ENCODE measurements at regions not wholly inside any gene's neighbourhood (a gene's known extent, or its start where the extent isn't known, plus 50 kb on each side); places are given as distances from the start of the nearest gene placed in this dataset.
A peak's percentile ranks its signal among the peaks of the same experiment; 100 is the strongest.

DNA sequence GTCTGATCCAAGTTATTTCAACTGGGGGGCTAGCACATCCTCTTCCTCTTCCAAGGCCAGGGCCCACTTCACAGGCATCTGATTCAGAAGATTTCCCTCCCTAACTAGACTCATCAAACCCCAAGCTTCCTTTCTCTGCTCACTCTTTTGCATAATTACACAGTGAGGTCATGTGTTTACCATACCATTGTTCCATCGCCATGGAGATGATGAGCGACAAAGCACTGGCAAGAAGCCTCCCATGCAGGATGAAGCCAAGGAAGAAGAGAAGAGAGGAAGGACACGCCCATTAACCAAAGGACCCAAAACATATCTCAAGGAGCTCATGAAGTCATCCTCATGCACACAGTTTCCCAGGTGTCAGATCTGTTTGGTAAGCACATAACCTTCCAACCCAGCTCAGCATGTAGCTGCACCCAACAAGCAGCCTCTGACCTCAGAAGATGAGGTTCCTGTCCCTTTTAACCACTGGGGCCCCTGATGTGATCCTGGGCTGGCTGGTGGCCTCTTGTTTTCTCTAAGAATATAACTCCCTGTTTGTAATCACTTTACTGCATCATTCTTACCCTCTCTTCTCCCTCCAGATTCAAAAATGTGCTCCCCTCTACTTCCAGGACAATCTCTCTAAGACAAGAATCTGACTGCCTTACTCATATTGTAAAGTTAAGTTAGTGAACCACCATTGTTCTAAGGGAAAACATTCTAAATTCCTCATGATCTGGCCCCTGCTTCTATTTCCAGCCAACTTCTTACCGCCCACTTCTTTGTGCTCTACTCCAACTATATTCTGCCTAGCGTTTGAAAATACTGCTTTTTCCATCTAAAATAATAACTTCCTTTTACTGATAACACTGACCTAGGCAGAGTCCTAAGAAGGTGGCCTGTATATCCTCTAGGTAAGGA is 190.1 kb downstream of the TTC32 start:
- peak; percentile 94 for DNase-seq

DNA sequence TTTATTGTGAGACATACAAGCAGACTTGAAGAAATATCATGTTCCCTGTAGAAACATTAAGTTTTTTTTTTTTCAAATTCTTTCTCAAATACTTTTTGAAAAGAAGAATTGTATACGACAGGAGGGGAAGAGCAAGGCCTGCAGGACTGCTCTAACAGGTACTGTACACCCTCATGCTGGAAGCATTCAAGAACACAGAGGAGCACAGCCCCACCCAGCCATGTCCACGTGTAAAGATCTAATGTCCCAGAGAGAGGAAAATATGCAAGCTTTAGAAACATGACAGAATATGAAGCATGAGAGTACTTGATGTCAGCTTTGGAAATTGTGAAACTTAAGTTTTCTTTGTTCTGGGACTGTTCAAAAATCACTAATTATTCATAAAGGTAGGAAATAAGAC is 191.6 kb downstream of the TTC32 start:
- no peak for DNase-seq

DNA sequence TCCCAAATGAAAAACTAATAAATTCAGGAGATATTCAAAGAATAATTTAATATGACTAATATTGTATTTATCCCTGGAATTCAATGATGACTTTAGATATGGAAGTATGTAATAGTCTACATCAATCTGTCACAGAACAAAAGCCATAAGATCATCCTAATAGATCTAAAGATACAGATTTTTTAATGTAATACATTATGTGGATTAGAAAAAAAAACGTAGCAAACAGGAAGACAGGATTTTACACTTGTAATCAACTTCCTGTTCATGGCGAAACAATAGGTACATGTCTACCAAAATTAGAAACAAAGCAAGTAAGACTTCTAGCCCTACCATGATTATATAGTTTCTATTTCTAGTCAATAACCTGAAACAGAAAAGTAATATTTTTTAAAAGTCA is 192.2 kb downstream of the TTC32 start:
- no peak for DNase-seq

DNA sequence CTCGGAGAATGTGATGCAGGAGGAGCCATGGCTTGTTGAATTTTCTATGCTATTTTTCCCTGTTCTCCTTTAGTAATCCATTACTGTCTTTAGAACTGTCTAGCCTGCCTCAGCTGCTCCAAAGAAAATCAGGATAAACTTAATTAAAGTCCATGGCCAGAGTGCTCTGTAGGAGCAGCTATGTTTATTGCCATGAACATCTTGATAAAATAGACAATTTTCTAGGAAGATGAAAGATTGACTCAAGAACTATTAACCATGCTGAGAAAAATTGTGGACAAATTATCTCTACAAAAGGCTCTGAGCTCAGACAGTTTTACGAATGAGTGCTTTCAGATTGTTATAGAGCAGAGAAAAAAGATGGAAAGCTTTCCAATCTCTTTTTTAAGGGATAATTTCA is 193.0 kb downstream of the TTC32 start:
- DNase-seq: no peak

DNA sequence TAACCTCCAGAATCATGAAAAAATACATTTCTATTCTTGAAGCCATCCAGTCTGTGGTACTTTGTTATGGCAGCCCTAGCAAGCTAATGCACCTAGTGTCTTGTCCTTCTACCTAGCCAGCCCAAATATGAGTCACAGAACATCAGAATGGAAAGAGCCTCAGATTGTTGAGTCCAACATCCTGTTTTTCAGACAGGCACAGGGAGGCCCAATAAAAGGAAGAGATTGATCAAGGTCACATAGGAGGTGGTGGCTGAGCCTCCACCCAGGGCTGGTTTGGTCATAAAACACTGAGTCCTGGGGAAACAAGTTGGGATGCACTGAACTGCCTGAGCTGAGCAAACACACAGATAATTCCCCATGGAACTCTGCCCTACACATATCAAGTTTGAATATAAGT is 195.5 kb downstream of the TTC32 start:
- DNase-seq: no peak

DNA sequence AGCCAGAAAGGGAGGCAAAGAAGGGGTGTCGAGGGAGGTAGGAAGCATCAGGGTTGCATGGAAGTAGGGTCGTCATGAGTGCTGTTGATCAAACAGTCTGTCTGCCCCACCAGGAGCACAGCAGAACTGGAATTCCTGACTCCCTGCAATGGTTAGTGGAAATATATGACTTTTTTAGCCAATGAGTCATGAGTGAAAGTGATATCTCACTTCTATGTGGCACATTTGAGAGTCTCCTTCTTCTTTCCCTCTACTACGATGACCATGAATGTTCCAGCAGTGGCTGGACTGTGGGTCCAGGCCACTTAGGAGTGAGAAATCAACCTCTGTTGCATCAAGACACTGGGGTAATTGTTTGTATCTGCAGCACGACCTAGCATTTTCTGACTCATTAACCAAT is 199.5 kb downstream of the TTC32 start:
- DNase-seq: no peak

DNA sequence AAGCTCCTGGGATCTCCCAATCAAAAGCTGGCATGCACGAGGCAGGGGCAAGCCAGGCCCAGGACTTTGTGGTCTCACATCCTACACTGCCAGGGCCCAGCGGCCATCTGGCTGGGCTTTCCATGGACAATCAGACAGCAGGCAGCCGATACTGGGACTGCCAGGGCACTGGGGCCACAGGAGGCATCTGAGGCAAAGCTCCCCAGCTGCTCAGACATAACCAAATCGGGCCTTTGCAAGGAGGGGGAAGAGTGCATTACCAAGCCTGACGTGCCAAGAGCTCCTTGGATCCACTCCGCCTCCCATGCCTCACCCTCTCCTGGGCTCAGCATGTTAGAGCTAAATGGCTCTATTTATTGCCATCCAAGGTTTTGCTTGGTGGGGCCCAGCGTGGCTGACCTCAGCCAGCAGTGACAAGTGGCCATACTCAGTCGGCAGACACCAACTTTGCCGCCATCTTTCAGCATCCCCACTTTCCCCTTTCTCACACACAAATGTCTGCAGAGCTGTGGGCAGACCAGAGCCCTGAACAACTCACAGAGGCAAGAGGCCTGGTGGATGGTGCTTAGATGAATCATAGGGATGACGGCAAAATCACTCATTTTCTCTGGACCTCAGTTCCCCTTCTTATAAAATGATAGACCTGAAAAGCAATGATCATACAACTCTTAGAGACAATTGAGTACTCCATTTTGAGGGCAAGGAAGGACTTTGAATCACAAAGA is 200.8 kb downstream of the TTC32 start:
- no peak for DNase-seq

DNA sequence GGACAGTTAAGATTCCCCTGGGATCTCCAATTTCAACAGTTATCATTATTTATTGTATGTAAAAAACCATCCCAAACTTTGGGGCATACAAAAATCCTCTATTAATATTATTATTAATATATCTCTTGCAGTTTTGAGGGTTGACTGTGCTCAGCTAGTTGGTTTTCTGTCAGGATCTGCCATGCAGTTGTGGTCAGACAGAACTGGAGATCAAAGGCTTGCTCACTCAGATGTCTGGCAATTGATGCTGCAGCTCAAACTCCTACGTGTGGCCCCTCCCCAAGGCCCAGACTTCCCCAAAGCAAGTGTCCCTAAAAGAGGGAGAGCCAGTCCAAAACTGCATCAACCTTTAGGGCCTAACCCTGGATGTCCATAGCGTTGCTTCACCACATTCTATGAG is 204.7 kb downstream of the TTC32 start:
- no peak for DNase-seq

DNA sequence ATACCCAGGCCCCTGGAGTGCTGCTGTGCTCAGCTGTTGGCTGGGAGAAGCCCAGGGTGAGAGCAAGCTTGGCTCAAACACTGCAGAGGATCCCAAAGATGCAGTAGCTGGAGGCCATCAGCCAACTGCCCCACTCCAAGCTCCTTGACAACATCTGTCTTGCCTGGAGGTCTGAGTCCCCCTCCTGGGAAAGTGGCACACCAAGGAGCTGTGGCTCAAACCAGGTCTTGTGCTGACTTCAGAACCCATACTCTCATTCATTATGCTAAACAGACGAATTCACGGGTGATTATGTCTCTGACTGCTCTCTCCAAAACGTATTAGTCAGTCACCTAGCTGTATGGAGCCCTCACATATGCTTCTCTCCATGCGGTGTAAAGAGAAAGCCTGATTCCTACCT is 206.1 kb downstream of the TTC32 start:
- DNase-seq: no peak

DNA sequence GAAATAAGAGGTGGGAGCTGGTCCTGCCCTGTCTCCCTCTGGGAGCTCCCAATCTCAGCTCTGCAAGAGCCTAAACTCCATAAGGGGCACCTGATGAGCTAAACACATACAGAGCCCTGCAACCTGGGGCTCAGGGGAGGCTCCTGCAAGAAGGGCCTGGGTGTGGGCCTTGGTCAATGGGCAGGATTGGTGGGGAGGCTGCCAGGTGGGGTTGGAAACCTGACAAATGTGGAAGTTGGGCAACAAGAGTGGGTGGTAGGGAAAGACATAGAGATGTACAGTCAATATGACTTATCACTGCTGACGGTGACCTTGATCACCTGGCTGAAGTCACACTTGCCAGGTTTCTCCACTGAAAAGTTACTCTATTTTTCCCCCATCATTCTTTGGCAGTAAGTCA is 209.9 kb downstream of the TTC32 start:
- DNase-seq: no peak

DNA sequence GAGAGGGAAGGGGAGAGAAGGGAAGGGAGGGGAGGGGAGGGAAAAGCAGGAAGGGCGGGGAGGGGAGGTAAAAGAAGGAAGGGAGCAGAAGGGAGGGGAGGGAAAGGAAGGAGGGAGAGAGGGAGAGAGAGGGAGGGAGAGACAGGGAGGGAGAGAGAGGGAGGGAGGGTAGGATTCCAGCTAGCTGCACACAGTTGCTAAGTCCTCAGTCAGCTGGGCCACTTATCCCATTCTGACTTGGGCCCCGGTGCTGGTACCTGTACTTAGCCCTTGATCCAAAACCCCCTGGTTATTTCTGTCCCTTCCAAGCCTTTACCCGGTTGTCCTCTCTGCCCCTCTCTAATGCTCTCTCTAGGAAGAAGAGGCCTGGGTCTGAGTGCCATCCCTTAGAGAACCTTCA is 211.4 kb downstream of the TTC32 start:
- no peak for DNase-seq

DNA sequence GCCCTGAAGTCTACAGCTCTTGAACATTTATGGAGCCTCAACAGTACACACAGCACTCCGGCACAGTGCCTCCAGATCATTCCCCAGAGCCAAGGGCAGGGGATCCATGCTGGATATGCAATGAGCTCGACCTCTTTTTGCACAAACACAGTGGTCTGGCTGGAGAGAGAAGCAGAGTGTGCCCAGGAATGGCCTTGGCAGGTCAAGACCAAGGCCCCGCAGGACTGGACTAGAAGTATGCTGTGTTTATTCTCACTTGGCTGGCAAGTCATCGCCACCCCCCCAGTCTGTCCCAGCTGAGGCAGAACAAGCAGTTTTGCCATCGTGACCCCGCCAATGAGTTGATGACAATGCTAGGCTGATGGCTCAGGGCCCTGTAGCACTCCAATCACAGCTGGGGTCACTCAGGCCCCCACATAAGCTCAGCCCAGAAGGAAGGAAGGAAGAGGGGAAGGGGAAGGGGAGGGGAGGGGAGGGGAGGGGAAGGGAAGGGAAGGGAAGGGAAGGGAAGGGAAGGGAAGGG is 212.1 kb downstream of the TTC32 start:
- no peak for DNase-seq

DNA sequence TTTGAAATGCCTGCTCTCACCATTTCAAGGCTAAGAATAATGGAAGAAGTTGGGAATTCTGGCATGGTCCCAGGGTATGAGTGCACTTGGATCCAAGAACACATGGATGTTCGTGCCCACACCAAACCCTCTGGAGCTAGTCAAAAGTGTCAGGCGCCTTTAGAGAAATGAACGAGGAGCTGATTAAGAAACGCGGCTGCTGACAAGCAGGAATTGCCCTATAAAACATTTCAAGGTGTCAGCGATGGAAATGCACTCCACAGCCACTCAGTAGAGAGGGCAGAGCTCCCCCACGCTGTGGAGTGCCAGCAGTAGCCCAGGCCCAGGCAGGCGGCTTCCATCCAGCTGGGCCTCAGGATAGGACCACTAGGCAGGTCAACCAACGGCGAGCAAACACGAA is 213.7 kb downstream of the TTC32 start:
- no peak for DNase-seq

DNA sequence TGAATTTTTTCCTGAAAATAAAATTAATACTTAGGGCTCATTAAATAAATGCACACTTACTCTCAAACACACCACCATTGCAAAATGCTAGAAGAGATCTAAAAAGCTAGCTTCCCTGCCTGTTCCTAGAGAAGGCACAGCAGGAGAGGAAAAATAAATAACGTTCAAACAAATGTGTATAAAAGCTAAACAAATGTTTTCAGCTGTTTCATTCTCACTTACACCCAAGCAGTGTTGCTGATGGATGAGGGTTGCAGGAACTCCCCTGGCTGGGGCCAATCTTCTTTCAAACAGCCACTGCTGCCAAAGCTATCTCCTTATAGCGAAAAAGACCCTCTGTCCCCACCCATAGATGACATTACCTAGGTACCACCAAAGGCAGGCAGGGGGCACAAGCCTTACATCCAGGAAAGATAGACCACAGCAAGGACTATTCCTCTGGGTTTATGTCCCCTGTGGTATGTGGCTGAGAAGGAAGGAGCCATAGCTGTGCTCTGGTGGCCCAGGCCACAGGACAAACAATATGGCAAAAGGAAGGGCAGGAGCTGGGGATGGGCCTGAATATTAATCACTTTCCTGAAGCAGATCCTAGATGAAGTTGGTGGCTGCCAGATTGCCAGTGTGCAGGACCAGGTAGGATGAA is 214.6 kb downstream of the TTC32 start:
- DNase-seq: no peak

DNA sequence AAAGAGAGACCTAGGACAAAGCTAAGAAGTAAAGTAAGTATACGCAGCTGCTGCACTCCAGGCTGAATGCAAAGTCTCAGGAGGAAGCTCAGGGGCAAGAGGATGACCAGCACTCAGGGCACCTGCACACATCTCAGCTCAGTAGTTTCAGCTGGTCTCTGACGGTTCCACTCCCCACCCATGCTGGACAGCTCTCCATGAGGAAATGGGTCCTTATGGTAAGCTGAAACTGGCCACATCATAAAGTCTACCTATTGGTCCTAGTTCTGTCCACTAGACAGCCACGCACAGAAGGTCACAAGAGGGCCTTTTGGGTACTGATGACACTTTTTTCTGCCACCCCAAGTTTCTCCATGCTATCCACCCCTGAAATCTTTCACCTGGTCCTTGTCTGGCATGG is 215.3 kb downstream of the TTC32 start:
- no peak for DNase-seq

DNA sequence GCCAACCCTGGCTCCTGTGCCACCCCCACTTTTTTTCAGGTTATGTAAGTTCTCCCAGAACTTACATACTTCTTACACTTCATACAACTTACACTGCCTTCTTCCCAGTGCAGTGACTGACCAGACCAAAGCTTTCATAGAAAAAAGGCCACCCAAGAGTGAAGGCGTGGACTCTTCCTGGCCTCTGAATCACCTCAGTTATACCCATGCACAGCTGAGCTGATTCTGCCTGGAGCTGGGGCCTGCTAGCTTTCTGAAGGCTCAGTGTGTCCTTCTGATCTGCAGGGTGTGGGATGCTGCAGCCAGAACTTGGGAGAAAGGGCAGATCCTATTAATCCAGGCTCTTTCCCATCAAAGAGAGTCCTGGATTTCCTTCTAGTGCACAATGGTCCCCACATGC is 216.1 kb downstream of the TTC32 start:
- DNase-seq: no peak

DNA sequence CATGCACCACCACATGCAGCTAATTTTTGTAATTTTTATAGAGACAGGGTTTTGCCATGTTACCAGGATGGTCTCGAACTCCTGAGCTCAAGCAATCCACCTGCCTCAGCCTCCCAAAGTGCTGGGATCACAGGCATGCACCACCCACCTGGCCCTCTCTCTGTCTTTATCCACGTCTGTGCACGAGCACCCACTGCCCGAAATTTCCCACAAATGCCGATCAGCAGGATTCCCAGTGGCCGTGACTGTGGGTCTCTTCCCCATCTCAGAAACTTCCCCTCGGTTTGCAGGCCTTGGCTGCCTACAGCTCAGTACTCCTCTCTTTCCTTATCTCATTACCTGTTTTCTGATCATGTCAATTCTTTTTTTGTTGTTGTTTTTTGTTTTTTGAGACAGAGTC is 217.3 kb downstream of the TTC32 start:
- no peak for DNase-seq

DNA sequence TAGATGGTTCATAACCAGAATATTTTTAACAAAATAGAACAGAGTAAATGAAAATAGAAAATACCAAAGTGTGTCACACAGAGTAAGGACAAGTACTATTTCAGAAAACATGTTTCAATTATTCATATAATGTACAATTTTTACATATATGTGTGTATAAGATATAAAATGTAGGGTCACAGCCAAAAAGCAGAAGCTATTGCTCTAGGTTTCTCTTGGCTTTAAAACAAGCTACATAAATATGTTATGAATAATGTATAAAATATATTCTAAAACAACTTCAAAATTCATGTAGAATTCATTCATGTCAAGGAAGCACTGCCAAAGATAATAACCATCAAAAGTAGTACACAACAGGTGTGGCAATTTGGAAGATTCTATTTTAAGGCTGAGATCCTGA is 218.2 kb downstream of the TTC32 start:
- no peak for DNase-seq

DNA sequence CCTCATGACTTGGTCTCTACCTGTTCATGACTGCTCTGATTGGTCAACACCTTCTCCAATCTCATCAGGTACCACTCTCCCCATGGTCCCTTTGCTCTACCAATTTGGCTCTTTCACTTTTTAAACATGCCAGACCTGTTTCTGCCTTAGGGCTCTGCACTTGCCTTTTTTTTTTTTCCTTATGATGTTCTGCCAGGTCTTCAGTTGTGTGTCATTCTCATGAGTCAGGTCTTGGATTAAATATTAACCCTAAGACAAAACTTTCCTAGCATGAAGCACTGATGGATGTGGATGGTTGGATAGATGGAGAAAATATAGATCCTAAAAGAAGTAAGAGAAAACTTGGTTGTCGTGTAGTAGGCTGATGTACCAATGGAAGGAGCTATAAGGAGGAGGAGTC is 219.3 kb downstream of the TTC32 start:
- peak; percentile 73 for DNase-seq

DNA sequence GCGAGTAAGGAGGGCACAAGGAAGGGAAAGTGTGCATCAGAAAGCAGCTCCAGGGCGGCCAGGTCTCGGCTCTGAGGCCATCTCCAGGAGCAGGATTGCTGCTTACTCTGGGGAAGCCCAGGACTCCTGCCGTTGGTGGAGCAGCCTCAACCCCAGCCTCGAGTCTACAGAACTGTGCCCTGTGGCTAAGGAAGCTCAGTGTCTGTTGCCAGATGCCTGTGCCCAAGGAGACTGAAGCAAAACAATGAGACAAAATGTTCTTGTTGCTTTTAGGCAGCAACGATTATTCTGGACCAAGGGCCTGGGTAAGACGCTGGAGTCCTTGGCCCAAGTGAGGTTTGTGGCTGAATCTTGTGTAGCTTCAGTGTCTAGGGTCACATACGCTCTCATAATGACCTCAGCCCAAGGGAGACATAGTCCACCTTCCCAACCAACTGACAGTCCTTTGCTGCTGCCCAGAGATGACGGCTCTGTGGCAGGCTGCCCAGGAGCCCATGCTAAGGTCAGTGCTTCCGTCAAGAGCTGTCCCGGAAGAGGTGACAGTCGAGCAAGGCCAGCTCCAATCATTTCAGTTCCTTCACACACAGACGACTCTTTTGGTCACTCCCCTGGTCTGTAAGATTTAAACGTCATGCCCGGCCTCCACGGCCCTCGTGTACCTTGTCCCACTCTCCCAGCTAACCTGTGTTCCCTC is 223.8 kb downstream of the TTC32 start:
- no peak for DNase-seq

DNA sequence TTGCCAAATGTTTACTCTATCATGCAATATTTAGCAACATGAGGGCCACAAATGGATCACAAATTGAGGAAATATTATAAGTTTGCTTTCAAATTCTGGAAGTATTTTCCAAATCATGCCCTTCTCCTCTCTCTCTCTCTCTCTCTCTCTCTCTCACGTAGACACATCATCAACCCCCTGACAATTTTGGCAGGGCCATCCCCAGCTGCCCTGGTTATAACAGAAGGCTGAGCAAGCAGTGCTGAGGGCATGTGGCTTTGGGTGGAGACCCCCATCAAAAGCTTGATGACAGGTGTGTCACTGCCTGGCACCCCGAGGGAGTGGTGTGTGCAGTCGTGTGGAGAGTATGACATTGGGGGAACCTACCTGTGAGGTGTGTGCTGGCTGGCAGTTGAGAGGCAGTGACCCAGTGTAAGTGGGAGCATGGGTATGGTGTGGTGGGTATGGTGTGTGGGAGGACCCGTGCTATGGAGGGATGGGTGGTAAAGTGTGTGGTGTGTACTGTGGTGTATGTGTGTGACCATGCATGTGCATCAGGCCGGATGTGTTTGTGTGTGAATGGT is 224.5 kb downstream of the TTC32 start:
- DNase-seq: no peak

DNA sequence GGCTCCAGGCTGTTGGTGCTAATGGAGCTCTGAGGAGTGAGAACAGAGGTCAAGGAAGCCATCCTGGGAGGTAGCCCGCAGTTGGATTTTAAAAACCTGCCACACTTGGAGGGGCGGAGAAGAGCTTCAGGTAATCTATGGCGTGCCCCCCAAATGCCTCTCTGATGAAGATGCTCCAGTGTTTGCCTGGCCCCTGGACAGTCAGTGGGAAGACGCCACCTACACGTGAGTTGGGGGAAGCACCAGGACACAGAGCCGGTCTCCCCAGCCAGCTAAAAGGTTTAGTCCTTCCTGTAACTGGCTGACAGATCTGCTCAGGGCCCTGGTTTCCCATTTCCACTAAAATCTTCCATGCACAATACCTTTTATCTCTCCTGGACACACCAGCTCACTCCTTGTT is 225.0 kb downstream of the TTC32 start:
- no peak for DNase-seq
